HCT116 (cell line): ENCODE measurements at regions not wholly inside any gene's neighbourhood (a gene's known extent, or its start where the extent isn't known, plus 50 kb on each side); places are given as distances from the start of the nearest gene placed in this dataset.

ENCODE experiments used
- CTCF ChIP-seq, 3 experiments: fragments of 200-600 bp in 1 of 3; sonication (generic) in 1 of 3; IDR thresholded peaks in 2 of 3; conservative IDR thresholded peaks in 1 of 3; 2 replicates each; pipeline ENCODE4 v1.5.1; 2012 to 2017; ENCODE audit warnings: low read depth in 2 of 3, low read length in 2 of 3, antibody characterized with exemption in 1 of 3, borderline replicate concordance in 1 of 3, control low read depth in 1 of 3, mild to moderate bottlenecking in 1 of 3, mixed read lengths in 1 of 3, mixed run types in 1 of 3, moderate library complexity in 1 of 3; ENCODE audit not compliant: insufficient read depth in 1 of 3
- JUND ChIP-seq: IDR thresholded peaks from 2 replicates; pipeline ENCODE4 v1.6.1; 2012
- POLR2A ChIP-seq: IDR thresholded peaks from 2 replicates; pipeline ENCODE4 v1.7.0; 2011; ENCODE audit warnings: borderline replicate concordance; ENCODE audit not compliant: insufficient read depth, insufficient read length; ENCODE audit errors: extremely low read depth
- POLR2AphosphoS5 ChIP-seq: IDR thresholded peaks from 2 replicates; pipeline ENCODE4 v1.6.1; 2011; ENCODE audit warnings: mild to moderate bottlenecking, low read depth, low read length, moderate library complexity
- TCF7L2 ChIP-seq: IDR thresholded peaks from 2 replicates; pipeline ENCODE4 v1.7.0; 2011; ENCODE audit warnings: borderline replicate concordance, inconsistent platforms; ENCODE audit not compliant: insufficient read depth, insufficient read length; ENCODE audit errors: extremely low read depth

GRCh38 chr6:3571836-3572235 is 115.0 kb upstream of the SLC22A23 start:
- TF ChIP-seq POLR2AphosphoS5 = no peak
- no peak for TF ChIP-seq CTCF (IDR thresholded peaks at IDR 0.05 in 2 of 3, conservative IDR thresholded peaks at IDR 0.05 in 1 of 3; ENCODE audit: borderline replicate concordance in 1 of 3, insufficient read depth in 1 of 3, low read depth in 2 of 3, low read length in 2 of 3)
- no peak for TF ChIP-seq POLR2A
- no peak for TF ChIP-seq JUND
- TF ChIP-seq TCF7L2 = no peak
